ENCODE measurements at regions not wholly inside any gene's neighbourhood (a gene's known extent, or its start where the extent isn't known, plus 50 kb on each side); places are given as distances from the start of the nearest gene placed in this dataset.

DNA sequence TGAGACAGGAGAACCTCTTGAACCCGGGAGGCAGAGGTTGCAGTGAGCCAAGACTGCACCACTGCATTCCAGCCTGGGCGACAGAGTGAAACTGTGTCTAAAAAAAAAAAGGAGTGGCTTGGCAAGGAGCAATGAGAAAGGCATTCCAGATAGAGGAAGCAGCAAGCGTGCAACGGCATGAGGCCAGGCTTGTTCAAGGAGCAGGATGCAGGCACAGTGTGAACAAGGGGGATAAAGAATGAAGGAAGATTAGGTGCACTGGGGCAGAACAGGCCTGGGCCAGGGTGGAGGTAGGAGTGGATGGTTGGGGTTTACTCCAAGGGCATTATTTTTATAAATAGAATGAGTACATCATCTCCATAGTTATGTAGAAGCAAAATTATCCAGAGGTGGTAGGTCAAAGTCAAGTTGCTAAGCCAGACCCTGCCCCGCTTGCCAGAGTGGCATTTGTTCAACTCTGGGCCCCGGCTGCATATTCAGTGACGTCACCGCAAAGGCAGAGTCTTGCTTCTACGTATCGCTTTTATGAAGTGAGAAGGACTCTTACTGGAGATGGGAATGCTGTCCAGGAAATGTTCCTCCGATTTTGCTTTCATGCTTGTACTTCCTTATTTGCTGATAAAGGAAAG is 100.2 kb downstream of the KATNIP start:
- H3K27me3 ChIP-seq (ENCODE audit: control insufficient read depth in 1 of 2, insufficient read depth in 2 of 2, low read length in 2 of 2): no peaks in the 10 kb centered on the region
- no peaks in the 10 kb centered on the region for H4K20me1 ChIP-seq (ENCODE audit: insufficient read depth, low read length)
- ATAC-seq (no peak), FAIRE-seq (no peak), DNase-seq (ENCODE audit: low spot score) (no peak)
- no peaks in the 10 kb centered on the region for H3K9me3 ChIP-seq (ENCODE audit: low read length)
- H3K27ac ChIP-seq (ENCODE audit: extremely low read length, insufficient read depth, low read length): no peak overlapping the region
- intact Hi-C loops (cut with micrococcal nuclease; ENCODE audit: unreplicated experiment) (no loop called here), in situ Hi-C loops (cut with HindIII; ENCODE audit: extremely low pct_ligation_motif_present, low pct_unique_long_range_greater_than_20kb) (no loop called here)
- H3K9ac ChIP-seq (ENCODE audit: insufficient read depth, low read depth, low read length): no peak overlapping the region
- TSS peak; percentile 29 for BruUV-seq (replicated peaks)
- ChIA-PET CTCF (ENCODE audit: low intra/inter-chr PET ratio, low total read pairs) (no interaction called here), POLR2A (no interaction called here)
- 0 out of 5 replicates have a peak, but pooled peaks cover 0 to 4% of the 10 kb centered on the region in 2 experiments for H3K36me3 ChIP-seq (replicated peaks in 1 of 2; ENCODE audit: control insufficient read depth in 1 of 2, insufficient read depth in 2 of 2, low read length in 2 of 2)
- no peaks in the 10 kb centered on the region for H3K79me2 ChIP-seq (ENCODE audit: insufficient read depth, low read length)
- no peak overlapping the region for H3K4me3 ChIP-seq (replicated peaks in 1 of 3; ENCODE audit: insufficient read depth in 1 of 3, low read depth in 2 of 3, low read length in 3 of 3)
- H3K4me1 ChIP-seq (ENCODE audit: insufficient read depth, low read length): no peaks in the 10 kb centered on the region
- TF ChIP-seq, protein P1, sequence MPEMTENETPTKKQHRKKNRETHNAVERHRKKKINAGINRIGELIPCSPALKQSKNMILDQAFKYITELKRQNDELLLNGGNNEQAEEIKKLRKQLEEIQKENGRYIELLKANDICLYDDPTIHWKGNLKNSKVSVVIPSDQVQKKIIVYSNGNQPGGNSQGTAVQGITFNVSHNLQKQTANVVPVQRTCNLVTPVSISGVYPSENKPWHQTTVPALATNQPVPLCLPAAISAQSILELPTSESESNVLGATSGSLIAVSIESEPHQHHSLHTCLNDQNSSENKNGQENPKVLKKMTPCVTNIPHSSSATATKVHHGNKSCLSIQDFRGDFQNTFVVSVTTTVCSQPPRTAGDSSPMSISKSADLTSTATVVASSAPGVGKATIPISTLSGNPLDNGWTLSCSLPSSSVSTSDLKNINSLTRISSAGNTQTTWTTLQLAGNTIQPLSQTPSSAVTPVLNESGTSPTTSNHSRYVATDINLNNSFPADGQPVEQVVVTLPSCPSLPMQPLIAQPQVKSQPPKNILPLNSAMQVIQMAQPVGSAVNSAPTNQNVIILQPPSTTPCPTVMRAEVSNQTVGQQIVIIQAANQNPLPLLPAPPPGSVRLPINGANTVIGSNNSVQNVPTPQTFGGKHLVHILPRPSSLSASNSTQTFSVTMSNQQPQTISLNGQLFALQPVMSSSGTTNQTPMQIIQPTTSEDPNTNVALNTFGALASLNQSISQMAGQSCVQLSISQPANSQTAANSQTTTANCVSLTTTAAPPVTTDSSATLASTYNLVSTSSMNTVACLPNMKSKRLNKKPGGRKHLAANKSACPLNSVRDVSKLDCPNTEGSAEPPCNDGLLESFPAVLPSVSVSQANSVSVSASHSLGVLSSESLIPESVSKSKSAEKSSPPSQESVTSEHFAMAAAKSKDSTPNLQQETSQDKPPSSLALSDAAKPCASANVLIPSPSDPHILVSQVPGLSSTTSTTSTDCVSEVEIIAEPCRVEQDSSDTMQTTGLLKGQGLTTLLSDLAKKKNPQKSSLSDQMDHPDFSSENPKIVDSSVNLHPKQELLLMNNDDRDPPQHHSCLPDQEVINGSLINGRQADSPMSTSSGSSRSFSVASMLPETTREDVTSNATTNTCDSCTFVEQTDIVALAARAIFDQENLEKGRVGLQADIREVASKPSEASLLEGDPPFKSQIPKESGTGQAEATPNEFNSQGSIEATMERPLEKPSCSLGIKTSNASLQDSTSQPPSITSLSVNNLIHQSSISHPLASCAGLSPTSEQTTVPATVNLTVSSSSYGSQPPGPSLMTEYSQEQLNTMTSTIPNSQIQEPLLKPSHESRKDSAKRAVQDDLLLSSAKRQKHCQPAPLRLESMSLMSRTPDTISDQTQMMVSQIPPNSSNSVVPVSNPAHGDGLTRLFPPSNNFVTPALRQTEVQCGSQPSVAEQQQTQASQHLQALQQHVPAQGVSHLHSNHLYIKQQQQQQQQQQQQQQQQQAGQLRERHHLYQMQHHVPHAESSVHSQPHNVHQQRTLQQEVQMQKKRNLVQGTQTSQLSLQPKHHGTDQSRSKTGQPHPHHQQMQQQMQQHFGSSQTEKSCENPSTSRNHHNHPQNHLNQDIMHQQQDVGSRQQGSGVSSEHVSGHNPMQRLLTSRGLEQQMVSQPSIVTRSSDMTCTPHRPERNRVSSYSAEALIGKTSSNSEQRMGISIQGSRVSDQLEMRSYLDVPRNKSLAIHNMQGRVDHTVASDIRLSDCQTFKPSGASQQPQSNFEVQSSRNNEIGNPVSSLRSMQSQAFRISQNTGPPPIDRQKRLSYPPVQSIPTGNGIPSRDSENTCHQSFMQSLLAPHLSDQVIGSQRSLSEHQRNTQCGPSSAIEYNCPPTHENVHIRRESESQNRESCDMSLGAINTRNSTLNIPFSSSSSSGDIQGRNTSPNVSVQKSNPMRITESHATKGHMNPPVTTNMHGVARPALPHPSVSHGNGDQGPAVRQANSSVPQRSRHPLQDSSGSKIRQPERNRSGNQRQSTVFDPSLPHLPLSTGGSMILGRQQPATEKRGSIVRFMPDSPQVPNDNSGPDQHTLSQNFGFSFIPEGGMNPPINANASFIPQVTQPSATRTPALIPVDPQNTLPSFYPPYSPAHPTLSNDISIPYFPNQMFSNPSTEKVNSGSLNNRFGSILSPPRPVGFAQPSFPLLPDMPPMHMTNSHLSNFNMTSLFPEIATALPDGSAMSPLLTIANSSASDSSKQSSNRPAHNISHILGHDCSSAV (CRISPR knock-in tag; IDR thresholded peaks at IDR 0.05; ENCODE audit: borderline replicate concordance): no peak
- TF ChIP-seq, protein P2, sequence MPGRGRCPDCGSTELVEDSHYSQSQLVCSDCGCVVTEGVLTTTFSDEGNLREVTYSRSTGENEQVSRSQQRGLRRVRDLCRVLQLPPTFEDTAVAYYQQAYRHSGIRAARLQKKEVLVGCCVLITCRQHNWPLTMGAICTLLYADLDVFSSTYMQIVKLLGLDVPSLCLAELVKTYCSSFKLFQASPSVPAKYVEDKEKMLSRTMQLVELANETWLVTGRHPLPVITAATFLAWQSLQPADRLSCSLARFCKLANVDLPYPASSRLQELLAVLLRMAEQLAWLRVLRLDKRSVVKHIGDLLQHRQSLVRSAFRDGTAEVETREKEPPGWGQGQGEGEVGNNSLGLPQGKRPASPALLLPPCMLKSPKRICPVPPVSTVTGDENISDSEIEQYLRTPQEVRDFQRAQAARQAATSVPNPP (CRISPR knock-in tag; IDR thresholded peaks at IDR 0.05): no peak
- no peak for TF ChIP-seq ERF (CRISPR knock-in tag; IDR thresholded peaks at IDR 0.05)
- no peak overlapping the region for H2AFZ ChIP-seq (ENCODE audit: low read length)
- no peak overlapping the region for H3K4me2 ChIP-seq (ENCODE audit: low read depth, low read length)
- WGBS (ENCODE audit: low lambda C conversion rate): 96% methylated on average over 11 of the region's 11 CpGs

Data from HepG2 (cell line).